ENCODE measurements at regions not wholly inside any gene's neighbourhood (a gene's known extent, or its start where the extent isn't known, plus 50 kb on each side); places are given as distances from the start of the nearest gene placed in this dataset.

DNA sequence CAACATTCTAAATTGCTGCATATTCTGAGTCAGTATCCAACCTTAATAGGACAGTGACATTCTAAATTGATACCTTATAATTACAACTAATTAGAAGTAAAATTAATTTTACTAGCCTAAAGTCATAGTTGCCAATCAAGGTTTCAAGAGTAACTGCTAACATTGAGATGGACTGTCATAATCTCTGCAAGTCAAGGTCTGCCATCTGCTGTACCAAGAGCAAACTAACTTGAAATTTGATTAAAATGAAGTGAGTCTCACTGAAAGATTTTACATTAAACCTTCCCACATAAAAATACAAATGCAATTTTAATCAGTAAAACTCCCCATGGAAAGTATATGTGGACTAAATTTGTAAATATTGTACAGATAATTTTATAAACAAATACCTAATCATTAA, 235.3 kb downstream of the PRDM9 start:
- Histone ChIP-seq H3K79me2 (replicated peaks; ENCODE audit: insufficient read depth, low read length) (no peaks in the 10 kb centered on the region), H3F3A (ENCODE audit: insufficient read depth, low read length, poor library complexity, severe bottlenecking) (no peaks in the 10 kb centered on the region), H3K27me3 (ENCODE audit: insufficient read depth, low read depth, low read length) (no peaks in the 10 kb centered on the region), H3K4me3 (ENCODE audit: low read length) (no peak overlapping the region), H3K4me2 (ENCODE audit: low read length) (no peak overlapping the region), H3K9ac (ENCODE audit: low read length) (no peak overlapping the region), H3K36me3 (ENCODE audit: insufficient read depth, low read length) (no peaks in the 10 kb centered on the region), H2AFZ (ENCODE audit: low read depth, low read length) (no peak overlapping the region), H3K9me3 (ENCODE audit: low read length) (no peaks in the 10 kb centered on the region), H3K9me2 (ENCODE audit: insufficient read depth, low read length) (no peaks in the 10 kb centered on the region), H3K27ac (ENCODE audit: low read length) (no peak overlapping the region), H4K20me1 (ENCODE audit: insufficient read depth) (no peaks in the 10 kb centered on the region)
- TF ChIP-seq EP300 (conservative IDR thresholded peaks at IDR 0.05; ENCODE audit: poor library complexity, severe bottlenecking) (no peak), POLR2AphosphoS5 (IDR thresholded peaks at IDR 0.05) (no peak), TAF1 (IDR thresholded peaks at IDR 0.05; ENCODE audit: low read depth) (no peak), RAD21 (conservative IDR thresholded peaks at IDR 0.05) (peak; percentile 72), SMC3 (conservative IDR thresholded peaks at IDR 0.05; ENCODE audit: poor library complexity) (peak; percentile 77), MXI1 (conservative IDR thresholded peaks at IDR 0.05; ENCODE audit: poor library complexity, severe bottlenecking) (no peak), EZH2 (IDR thresholded peaks at IDR 0.05; ENCODE audit: borderline replicate concordance, insufficient read depth, low read length, poor library complexity, severe bottlenecking) (no peak)
- TF ChIP-seq, protein P1, sequence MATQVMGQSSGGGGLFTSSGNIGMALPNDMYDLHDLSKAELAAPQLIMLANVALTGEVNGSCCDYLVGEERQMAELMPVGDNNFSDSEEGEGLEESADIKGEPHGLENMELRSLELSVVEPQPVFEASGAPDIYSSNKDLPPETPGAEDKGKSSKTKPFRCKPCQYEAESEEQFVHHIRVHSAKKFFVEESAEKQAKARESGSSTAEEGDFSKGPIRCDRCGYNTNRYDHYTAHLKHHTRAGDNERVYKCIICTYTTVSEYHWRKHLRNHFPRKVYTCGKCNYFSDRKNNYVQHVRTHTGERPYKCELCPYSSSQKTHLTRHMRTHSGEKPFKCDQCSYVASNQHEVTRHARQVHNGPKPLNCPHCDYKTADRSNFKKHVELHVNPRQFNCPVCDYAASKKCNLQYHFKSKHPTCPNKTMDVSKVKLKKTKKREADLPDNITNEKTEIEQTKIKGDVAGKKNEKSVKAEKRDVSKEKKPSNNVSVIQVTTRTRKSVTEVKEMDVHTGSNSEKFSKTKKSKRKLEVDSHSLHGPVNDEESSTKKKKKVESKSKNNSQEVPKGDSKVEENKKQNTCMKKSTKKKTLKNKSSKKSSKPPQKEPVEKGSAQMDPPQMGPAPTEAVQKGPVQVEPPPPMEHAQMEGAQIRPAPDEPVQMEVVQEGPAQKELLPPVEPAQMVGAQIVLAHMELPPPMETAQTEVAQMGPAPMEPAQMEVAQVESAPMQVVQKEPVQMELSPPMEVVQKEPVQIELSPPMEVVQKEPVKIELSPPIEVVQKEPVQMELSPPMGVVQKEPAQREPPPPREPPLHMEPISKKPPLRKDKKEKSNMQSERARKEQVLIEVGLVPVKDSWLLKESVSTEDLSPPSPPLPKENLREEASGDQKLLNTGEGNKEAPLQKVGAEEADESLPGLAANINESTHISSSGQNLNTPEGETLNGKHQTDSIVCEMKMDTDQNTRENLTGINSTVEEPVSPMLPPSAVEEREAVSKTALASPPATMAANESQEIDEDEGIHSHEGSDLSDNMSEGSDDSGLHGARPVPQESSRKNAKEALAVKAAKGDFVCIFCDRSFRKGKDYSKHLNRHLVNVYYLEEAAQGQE (IDR thresholded peaks at IDR 0.05; ENCODE audit: borderline replicate concordance), result no peak
- TF ChIP-seq, protein P2, sequence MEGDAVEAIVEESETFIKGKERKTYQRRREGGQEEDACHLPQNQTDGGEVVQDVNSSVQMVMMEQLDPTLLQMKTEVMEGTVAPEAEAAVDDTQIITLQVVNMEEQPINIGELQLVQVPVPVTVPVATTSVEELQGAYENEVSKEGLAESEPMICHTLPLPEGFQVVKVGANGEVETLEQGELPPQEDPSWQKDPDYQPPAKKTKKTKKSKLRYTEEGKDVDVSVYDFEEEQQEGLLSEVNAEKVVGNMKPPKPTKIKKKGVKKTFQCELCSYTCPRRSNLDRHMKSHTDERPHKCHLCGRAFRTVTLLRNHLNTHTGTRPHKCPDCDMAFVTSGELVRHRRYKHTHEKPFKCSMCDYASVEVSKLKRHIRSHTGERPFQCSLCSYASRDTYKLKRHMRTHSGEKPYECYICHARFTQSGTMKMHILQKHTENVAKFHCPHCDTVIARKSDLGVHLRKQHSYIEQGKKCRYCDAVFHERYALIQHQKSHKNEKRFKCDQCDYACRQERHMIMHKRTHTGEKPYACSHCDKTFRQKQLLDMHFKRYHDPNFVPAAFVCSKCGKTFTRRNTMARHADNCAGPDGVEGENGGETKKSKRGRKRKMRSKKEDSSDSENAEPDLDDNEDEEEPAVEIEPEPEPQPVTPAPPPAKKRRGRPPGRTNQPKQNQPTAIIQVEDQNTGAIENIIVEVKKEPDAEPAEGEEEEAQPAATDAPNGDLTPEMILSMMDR (IDR thresholded peaks at IDR 0.05; ENCODE audit: poor library complexity, severe bottlenecking), result peak; percentile 62

DNA sequence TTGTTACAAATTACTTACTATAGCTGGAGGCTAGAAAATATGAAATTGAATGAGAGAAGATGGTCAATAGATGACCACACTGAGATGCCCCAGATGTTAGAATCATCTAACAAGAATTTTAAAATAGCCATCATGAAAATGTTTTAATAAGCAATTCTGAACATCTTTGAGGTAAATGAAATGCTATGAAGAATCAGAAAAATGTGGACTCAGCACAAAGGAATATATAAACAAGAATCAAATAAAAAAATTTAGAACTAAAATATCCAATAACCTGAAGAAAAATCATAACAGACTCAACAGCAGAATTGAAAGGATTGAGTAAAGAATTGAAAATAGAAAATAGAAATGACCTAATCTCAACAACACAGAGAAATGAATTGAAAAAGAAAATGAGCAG, 248.5 kb downstream of the PRDM9 start:
- H3K27ac ChIP-seq (ENCODE audit: low read length), result no peak overlapping the region
- H3K9me2 ChIP-seq (ENCODE audit: insufficient read depth, low read length), result no peaks in the 10 kb centered on the region
- H3K4me3 ChIP-seq (ENCODE audit: low read length), result no peak overlapping the region
- H3K27me3 ChIP-seq (ENCODE audit: insufficient read depth, low read depth, low read length), result no peaks in the 10 kb centered on the region
- TF ChIP-seq POLR2AphosphoS5 (IDR thresholded peaks at IDR 0.05) (no peak), EZH2 (IDR thresholded peaks at IDR 0.05; ENCODE audit: borderline replicate concordance, insufficient read depth, low read length, poor library complexity, severe bottlenecking) (no peak), MXI1 (conservative IDR thresholded peaks at IDR 0.05; ENCODE audit: poor library complexity, severe bottlenecking) (no peak), SMC3 (conservative IDR thresholded peaks at IDR 0.05; ENCODE audit: poor library complexity) (no peak), TAF1 (IDR thresholded peaks at IDR 0.05; ENCODE audit: low read depth) (no peak), EP300 (conservative IDR thresholded peaks at IDR 0.05; ENCODE audit: poor library complexity, severe bottlenecking) (no peak), RAD21 (conservative IDR thresholded peaks at IDR 0.05) (no peak)
- TF ChIP-seq, protein P1 (IDR thresholded peaks at IDR 0.05; ENCODE audit: borderline replicate concordance), result no peak
- TF ChIP-seq, protein P2 (IDR thresholded peaks at IDR 0.05; ENCODE audit: poor library complexity, severe bottlenecking), result no peak
- H2AFZ ChIP-seq (ENCODE audit: low read depth, low read length), result no peak overlapping the region
- no peaks in the 10 kb centered on the region for H3K79me2 ChIP-seq (replicated peaks; ENCODE audit: insufficient read depth, low read length)
- H4K20me1 ChIP-seq (ENCODE audit: insufficient read depth), result no peaks in the 10 kb centered on the region
- H3K36me3 ChIP-seq (ENCODE audit: insufficient read depth, low read length), result no peaks in the 10 kb centered on the region
- H3K9ac ChIP-seq (ENCODE audit: low read length), result no peak overlapping the region
- no peak overlapping the region for H3K4me2 ChIP-seq (ENCODE audit: low read length)
- no peaks in the 10 kb centered on the region for H3F3A ChIP-seq (ENCODE audit: insufficient read depth, low read length, poor library complexity, severe bottlenecking)
- H3K9me3 ChIP-seq (ENCODE audit: low read length), result no peaks in the 10 kb centered on the region
